ENCODE measurements at regions not wholly inside any gene's neighbourhood (a gene's known extent, or its start where the extent isn't known, plus 50 kb on each side); places are given as distances from the start of the nearest gene placed in this dataset.
"Not testable (repeated sequence)": the region's sequence is repeated elsewhere in the genome, so short reads cannot be mapped to it uniquely, and the experiment has no call there.

DNA sequence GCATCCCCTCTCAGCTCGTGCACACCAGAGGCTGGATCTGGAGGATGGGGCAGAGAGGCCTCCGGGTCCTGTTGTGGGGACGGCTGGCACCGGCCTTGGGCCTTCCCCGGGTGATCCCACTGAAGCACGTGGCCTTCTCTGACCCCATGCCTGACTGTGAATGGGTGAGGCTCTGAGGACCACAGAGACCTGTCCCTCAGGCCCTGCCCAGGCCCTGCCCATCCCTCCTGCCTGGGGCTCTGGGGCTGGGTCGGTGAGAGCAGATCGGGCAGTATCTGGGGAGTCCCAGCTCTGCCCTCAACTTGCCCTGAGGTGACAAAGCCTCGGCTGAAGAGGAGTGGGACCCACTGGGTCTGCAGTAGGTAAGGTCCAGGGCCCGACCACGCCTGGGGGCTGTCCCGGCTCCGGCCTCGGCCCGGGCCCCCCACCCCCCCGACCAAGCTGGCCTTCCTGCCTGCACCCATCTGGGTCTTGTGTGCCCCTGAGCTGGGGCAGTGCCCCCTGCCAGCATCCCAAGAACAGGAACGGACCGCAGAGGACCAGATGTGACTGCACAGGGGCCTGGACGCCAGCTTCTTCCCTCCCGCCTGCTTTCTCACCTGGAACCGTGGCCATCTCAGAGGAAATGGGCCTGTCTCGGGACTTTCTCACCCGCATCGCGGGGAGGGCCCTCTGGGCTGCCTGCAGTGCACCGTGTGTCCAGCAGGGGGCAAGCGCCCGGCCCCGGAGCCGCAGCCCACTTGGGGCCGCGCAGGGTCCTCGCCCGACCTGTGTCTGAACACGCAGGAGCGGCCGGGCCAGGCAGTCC is 255.9 kb downstream of the PARP8 start:
- not testable (repeated sequence) for H3K4me3 ChIP-seq (ENCODE audit: low read depth, low read length); DNase-seq (ENCODE audit: low read depth)
- TF ChIP-seq, protein P1, sequence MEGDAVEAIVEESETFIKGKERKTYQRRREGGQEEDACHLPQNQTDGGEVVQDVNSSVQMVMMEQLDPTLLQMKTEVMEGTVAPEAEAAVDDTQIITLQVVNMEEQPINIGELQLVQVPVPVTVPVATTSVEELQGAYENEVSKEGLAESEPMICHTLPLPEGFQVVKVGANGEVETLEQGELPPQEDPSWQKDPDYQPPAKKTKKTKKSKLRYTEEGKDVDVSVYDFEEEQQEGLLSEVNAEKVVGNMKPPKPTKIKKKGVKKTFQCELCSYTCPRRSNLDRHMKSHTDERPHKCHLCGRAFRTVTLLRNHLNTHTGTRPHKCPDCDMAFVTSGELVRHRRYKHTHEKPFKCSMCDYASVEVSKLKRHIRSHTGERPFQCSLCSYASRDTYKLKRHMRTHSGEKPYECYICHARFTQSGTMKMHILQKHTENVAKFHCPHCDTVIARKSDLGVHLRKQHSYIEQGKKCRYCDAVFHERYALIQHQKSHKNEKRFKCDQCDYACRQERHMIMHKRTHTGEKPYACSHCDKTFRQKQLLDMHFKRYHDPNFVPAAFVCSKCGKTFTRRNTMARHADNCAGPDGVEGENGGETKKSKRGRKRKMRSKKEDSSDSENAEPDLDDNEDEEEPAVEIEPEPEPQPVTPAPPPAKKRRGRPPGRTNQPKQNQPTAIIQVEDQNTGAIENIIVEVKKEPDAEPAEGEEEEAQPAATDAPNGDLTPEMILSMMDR (IDR thresholded peaks at IDR 0.05; ENCODE audit: low read depth, low read length), result peak; percentile 37

DNA sequence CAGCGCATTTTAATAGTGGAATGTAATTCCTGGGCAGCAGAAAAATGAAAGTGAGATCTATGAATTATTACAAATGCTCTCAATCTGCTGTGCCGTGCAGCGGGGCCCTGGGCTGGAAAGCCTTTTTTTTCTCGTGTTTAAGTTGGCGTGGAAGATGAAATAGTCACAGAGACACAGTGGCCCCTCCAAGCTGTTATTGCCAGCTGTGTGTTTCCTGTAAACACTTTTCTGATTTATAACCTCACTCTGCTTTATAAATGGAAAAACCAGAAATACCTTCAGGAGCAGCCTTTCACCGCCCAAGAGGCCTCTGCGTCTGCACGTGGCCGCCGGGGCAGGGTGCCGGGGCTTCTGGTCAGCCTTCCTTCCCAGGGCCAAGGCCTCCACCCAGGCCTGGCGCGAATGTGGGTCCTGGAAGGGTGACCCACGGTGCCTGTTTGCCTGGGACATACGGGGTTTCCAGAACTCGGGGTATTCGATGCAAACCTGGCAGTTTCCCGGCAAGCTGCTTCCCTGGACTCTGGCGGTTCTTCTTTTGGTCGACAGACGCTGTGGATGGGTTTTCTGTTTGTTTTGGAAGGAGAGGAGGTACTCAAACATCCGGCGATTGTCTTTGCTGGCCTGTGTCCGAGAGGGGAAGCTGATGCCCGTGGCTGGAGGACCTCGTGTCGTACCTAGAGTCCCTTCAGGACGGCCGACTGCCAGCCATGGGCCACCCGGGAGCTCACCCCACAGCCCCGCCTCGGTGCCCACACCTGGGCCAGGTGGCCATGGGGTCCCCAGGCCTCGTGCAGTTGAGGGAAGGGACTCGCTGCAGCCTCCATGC is 256.7 kb downstream of the PARP8 start:
- no peak for DNase-seq (ENCODE audit: low read depth)
- TF ChIP-seq MYC (IDR thresholded peaks at IDR 0.05; ENCODE audit: low read depth, low read length) (no peak), POLR2A (IDR thresholded peaks at IDR 0.05; ENCODE audit: extremely low read depth, insufficient read length) (no peak), MAX (IDR thresholded peaks at IDR 0.05; ENCODE audit: low read depth, low read length) (no peak)
- no peak overlapping the region for H3K4me3 ChIP-seq (ENCODE audit: low read depth, low read length)

GRCh38 chr5:50923768-50924494 is 257.5 kb downstream of the PARP8 start:
- TF ChIP-seq MAX (IDR thresholded peaks at IDR 0.05; ENCODE audit: low read depth, low read length), result no peak
- TF ChIP-seq, protein P1 (IDR thresholded peaks at IDR 0.05; ENCODE audit: low read depth, low read length), result no peak
- no peak for TF ChIP-seq MYC (IDR thresholded peaks at IDR 0.05; ENCODE audit: low read depth, low read length)
- no peak for TF ChIP-seq POLR2A (IDR thresholded peaks at IDR 0.05; ENCODE audit: extremely low read depth, insufficient read length)
- DNase-seq (ENCODE audit: low read depth), result no peak
- no peak overlapping the region for H3K4me3 ChIP-seq (ENCODE audit: low read depth, low read length)

DNA sequence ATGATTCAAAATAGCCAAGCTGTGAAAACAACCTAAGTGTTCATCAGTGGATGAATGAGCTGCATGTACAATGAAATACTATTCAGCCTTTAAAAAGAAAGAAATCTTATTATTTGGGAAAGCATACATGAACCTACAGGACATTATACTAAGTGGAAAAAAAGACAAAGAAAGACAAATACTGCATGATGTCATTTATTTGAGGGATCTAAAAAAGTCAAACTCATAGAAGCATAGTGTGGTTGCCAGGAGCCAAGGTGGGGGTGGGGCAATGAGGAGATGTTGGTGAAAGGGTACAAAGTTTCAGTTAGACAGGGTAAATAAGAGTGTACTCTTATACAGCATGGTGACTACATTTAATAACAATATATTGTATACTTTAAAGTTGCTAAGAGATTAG is 261.5 kb downstream of the PARP8 start:
- H3K4me3 ChIP-seq (ENCODE audit: low read depth, low read length), result no peak overlapping the region
- DNase-seq (ENCODE audit: low read depth), result no peak
- no peak for TF ChIP-seq POLR2A (IDR thresholded peaks at IDR 0.05; ENCODE audit: extremely low read depth, insufficient read length)
- no peak for TF ChIP-seq MYC (IDR thresholded peaks at IDR 0.05; ENCODE audit: low read depth, low read length)
- no peak for TF ChIP-seq MAX (IDR thresholded peaks at IDR 0.05; ENCODE audit: low read depth, low read length)
- TF ChIP-seq, protein P1 (IDR thresholded peaks at IDR 0.05; ENCODE audit: low read depth, low read length), result no peak

- DNase-seq (ENCODE audit: low read depth), result no peak
- no peak overlapping the region for H3K4me3 ChIP-seq (ENCODE audit: low read depth, low read length)
- TF ChIP-seq MAX (IDR thresholded peaks at IDR 0.05; ENCODE audit: low read depth, low read length), result 0 out of 2 replicates have a peak, but pooled peaks have one; percentile 33
- no peak for TF ChIP-seq MYC (IDR thresholded peaks at IDR 0.05; ENCODE audit: low read depth, low read length)
- TF ChIP-seq POLR2A (IDR thresholded peaks at IDR 0.05; ENCODE audit: extremely low read depth, insufficient read length), result no peak
- TF ChIP-seq, protein P1 (IDR thresholded peaks at IDR 0.05; ENCODE audit: low read depth, low read length), result no peak
Measured at GRCh38 chr5:50929174-50929573, 262.7 kb downstream of the PARP8 start.

All from NB4 (cell line).